Omental fat pad (tissue), 3 donors: ENCODE measurements at regions not wholly inside any gene's neighbourhood (a gene's known extent, or its start where the extent isn't known, plus 50 kb on each side); places are given as distances from the start of the nearest gene placed in this dataset.

Experiments used
- ATAC-seq: fragments of 150-250 bp; one replicate; pipeline ENCODE4 v1.9.1; 2016; ENCODE audit warnings: mild to moderate bottlenecking, moderate library complexity; ENCODE audit not compliant: low FRiP score
- DNase-seq: peaks from one replicate; pipeline ENCODE4 v3.0.0-alpha.2; 2019; ENCODE audit warnings: low spot score
- CTCF ChIP-seq, 3 donors: fragments of 450-650 bp; IDR thresholded peaks; one replicate each; pipeline ENCODE4 v1.5.1; 2016 to 2017; ENCODE audit warnings: antibody characterized with exemption in 3 of 3, mild to moderate bottlenecking in 3 of 3, moderate library complexity in 2 of 3

- ATAC-seq (no peak), DNase-seq (no peak)
- TF ChIP-seq CTCF (IDR thresholded peaks at IDR 0.05) = no peak
Measured at GRCh38 chr1:116306102-116306501, 66.9 kb upstream of the ATP1A1 start.

GRCh38 chr1:116306840-116307442 is 66.1 kb upstream of the ATP1A1 start:
- no peak for DNase-seq
- TF ChIP-seq CTCF (IDR thresholded peaks at IDR 0.05) = no peak
- ATAC-seq = no peak

- ATAC-seq (no peak), DNase-seq (no peak)
- no peak for TF ChIP-seq CTCF (IDR thresholded peaks at IDR 0.05)
Measured at GRCh38 chr1:116308276-116308675, 64.8 kb upstream of the ATP1A1 start.

- ATAC-seq (no peak), DNase-seq (no peak)
- no peak for TF ChIP-seq CTCF (IDR thresholded peaks at IDR 0.05)
Measured at GRCh38 chr1:116309090-116309870, 63.8 kb upstream of the ATP1A1 start.

- DNase-seq = no peak
- ATAC-seq = no peak
- no peak for TF ChIP-seq CTCF (IDR thresholded peaks at IDR 0.05)
Measured at GRCh38 chr1:116310180-116310579, 62.9 kb upstream of the ATP1A1 start.

GRCh38 chr1:116311193-116311592 is 61.9 kb upstream of the ATP1A1 start:
- ATAC-seq (no peak), DNase-seq (no peak)
- no peak for TF ChIP-seq CTCF (IDR thresholded peaks at IDR 0.05)
